ENCODE measurements at regions not wholly inside any gene's neighbourhood (a gene's known extent, or its start where the extent isn't known, plus 50 kb on each side); places are given as distances from the start of the nearest gene placed in this dataset.

GRCh38 chr20:23269954-23270353 lies 80.6 kb upstream of the NXT1 start (continued):
- TF ChIP-seq RNF219 (CRISPR knock-in tag; IDR thresholded peaks at IDR 0.05) (no peak), PTTG1 (tag; IDR thresholded peaks at IDR 0.05; ENCODE audit: low read depth) (no peak), ZBED1 (IDR thresholded peaks at IDR 0.05) (no peak), ZNF24 (IDR thresholded peaks at IDR 0.05) (no peak), TFE3 (CRISPR knock-in tag; IDR thresholded peaks at IDR 0.05) (no peak), HMGN3 (IDR thresholded peaks at IDR 0.05; ENCODE audit: borderline replicate concordance, extremely low read depth, insufficient read length, low read depth, low read length) (no peak), SMAD3 (CRISPR knock-in tag; conservative IDR thresholded peaks at IDR 0.05) (no peak)

GRCh38 chr20:23268792-23269354 lies 81.7 kb upstream of the NXT1 start:
- H4K20me1 ChIP-seq (replicated peaks; ENCODE audit: control insufficient read depth, insufficient read depth, low read length), result no peaks in the 10 kb centered on the region
- H3K4me1 ChIP-seq (replicated peaks in 1 of 2; ENCODE audit: control insufficient read depth in 2 of 2, insufficient read depth in 2 of 2, low read length in 2 of 2), result no peaks in the 10 kb centered on the region; a peak in 1 of 5 replicates
- H2AFZ ChIP-seq (ENCODE audit: low read depth, low read length), result no peak overlapping the region
- no peaks in the 10 kb centered on the region for H3K9me1 ChIP-seq (ENCODE audit: control insufficient read depth, insufficient read depth, low read length)
- FAIRE-seq (no peak), DNase-seq (ENCODE audit: extremely low read depth in 1 of 4, low spot score in 3 of 4) (no peak), ATAC-seq (no peak)
- H3K4me3 ChIP-seq, result no peak overlapping the region
- no peaks in the 10 kb centered on the region for H3K79me2 ChIP-seq (ENCODE audit: control insufficient read depth, insufficient read depth, low read length)
- no peak overlapping the region for H3K9ac ChIP-seq (ENCODE audit: insufficient read depth in 1 of 2, low read depth in 2 of 2, low read length in 2 of 2)
- peaks cover 0 to 16% of the 10 kb centered on the region in 2 experiments; a peak in 3 of 5 replicates for H3K27me3 ChIP-seq (ENCODE audit: control insufficient read depth in 2 of 2, insufficient read depth in 2 of 2, low read length in 2 of 2)
- H3K36me3 ChIP-seq (ENCODE audit: control insufficient read depth, insufficient read depth, low read length), result no peaks in the 10 kb centered on the region
- 13% methylated on average over 4 of the region's 4 CpGs for WGBS (ENCODE audit: insufficient coverage, low coverage, missing lambda C conversion rate)
- POLR2A ChIA-PET, result no interaction called here
- intact Hi-C loops (cut with micrococcal nuclease), result no loop called here
- no TSS peak for BruUV-seq (replicated peaks)
- in situ Hi-C loops (cut with MboI), result no loop called here
- H3K27ac ChIP-seq (ENCODE audit: extremely low read depth, low read depth, low read length), result no peak overlapping the region
- H3K9me3 ChIP-seq (replicated peaks; ENCODE audit: control insufficient read depth, insufficient read depth, low read depth, low read length), result no peaks in the 10 kb centered on the region
- no peak overlapping the region for H3K4me2 ChIP-seq (ENCODE audit: insufficient read depth, low read length)
- TF ChIP-seq ZFP36 (IDR thresholded peaks at IDR 0.05; ENCODE audit: low read depth, low read length, partially characterized antibody) (peak; percentile 37), NFYB (IDR thresholded peaks at IDR 0.05; ENCODE audit: extremely low read depth, insufficient read length) (no peak), ZFP30 (CRISPR knock-in tag; IDR thresholded peaks at IDR 0.05; ENCODE audit: borderline replicate concordance) (no peak)
- CTCF ChIA-PET (ENCODE audit: low intra/inter-chr PET ratio), result no interaction called here
